Endodermal cell (in vitro differentiated cells): ENCODE measurements at regions not wholly inside any gene's neighbourhood (a gene's known extent, or its start where the extent isn't known, plus 50 kb on each side); places are given as distances from the start of the nearest gene placed in this dataset.

Experiments used
- DNase-seq: peaks from one replicate; pipeline ENCODE4 v3.0.0-alpha.2; 2017
- H3K27ac ChIP-seq: 2 replicates; pipeline ENCODE4 v1.5.1; 2013; ENCODE audit warnings: mild to moderate bottlenecking, low read depth, low read length, moderate library complexity
- H3K27me3 ChIP-seq: 2 replicates; pipeline ENCODE4 v1.6.1; 2013; ENCODE audit warnings: mild to moderate bottlenecking, low read length, moderate library complexity; ENCODE audit not compliant: insufficient read depth, control insufficient read depth, poor library complexity, severe bottlenecking
- H3K36me3 ChIP-seq: 2 replicates; pipeline ENCODE4 v1.7.0; 2013; ENCODE audit warnings: mild to moderate bottlenecking, low read length, moderate library complexity; ENCODE audit not compliant: control insufficient read depth, insufficient read depth
- H3K4me1 ChIP-seq: one replicate; pipeline ENCODE4 v1.7.0; 2013; ENCODE audit warnings: low read length; ENCODE audit not compliant: control insufficient read depth, insufficient read depth
- H3K4me3 ChIP-seq: 2 replicates; pipeline ENCODE4 v1.5.1; 2013; ENCODE audit warnings: mild to moderate bottlenecking, low read length, moderate library complexity
- H3K9ac ChIP-seq: 2 replicates; pipeline ENCODE4 v1.6.1; 2013; ENCODE audit warnings: mild to moderate bottlenecking, low read length, moderate library complexity; ENCODE audit not compliant: poor library complexity, severe bottlenecking; ENCODE audit errors: extremely low read depth
- H3K9me3 ChIP-seq: 2 replicates; pipeline ENCODE4 v1.6.1; 2013; ENCODE audit warnings: mild to moderate bottlenecking, low read length, moderate library complexity; ENCODE audit not compliant: control insufficient read depth
- H3K27ac Mint-ChIP-seq: 2 replicates; pipeline ENCODE4 v1.8.0; 2020; ENCODE audit warnings: mixed read lengths
- H3K27me3 Mint-ChIP-seq: 2 replicates; pipeline ENCODE4 v1.8.0; 2021; ENCODE audit warnings: mild to moderate bottlenecking, mixed read lengths; ENCODE audit not compliant: insufficient read depth
- H3K36me3 Mint-ChIP-seq: 2 replicates; pipeline ENCODE4 v1.8.0; 2020; ENCODE audit warnings: low read depth, mixed read lengths
- H3K4me1 Mint-ChIP-seq: 2 replicates; pipeline ENCODE4 v1.8.0; 2020; ENCODE audit warnings: mixed read lengths
- H3K4me3 Mint-ChIP-seq: 2 replicates; pipeline ENCODE4 v1.8.0; 2020; ENCODE audit warnings: mild to moderate bottlenecking, moderate library complexity, mixed read lengths
- H3K9me3 Mint-ChIP-seq: 2 replicates; pipeline ENCODE4 v1.8.0; 2020; ENCODE audit warnings: mild to moderate bottlenecking, mixed read lengths
- CTCF ChIP-seq: fragments of 200-600 bp; sonication (generic); conservative IDR thresholded peaks from 2 replicates; pipeline ENCODE4 v1.5.0; 2021; ENCODE audit warnings: antibody characterized with exemption, mild to moderate bottlenecking
- WGBS, 2 experiments: methylation state at CpG; one replicate each; pipeline versions ENCODE4 v1.1.5 to v1.1.7; 2013; ENCODE audit warnings: missing lambda C conversion rate in 2 of 2, mixed read lengths in 1 of 2; ENCODE audit not compliant: insufficient coverage in 1 of 2, insufficient read length in 1 of 2; 5-methylcytosine and 5-hydroxymethylcytosine counted together

GRCh38 chr2:167480986-167481309, 592.7 kb downstream of the XIRP2 start:
- Mint-ChIP-seq H3K36me3 (peaks cover 3% of the 10 kb centered on the region), H3K9me3 (no peaks in the 10 kb centered on the region), H3K27me3 (no peaks in the 10 kb centered on the region), H3K4me1 (peaks cover 4% of the 10 kb centered on the region), H3K27ac (no peak overlapping the region), H3K4me3 (no peak overlapping the region)
- Histone ChIP-seq H3K27me3 (no peaks in the 10 kb centered on the region), H3K36me3 (no peaks in the 10 kb centered on the region), H3K9ac (no peak overlapping the region), H3K9me3 (no peaks in the 10 kb centered on the region), H3K4me3 (no peak overlapping the region), H3K4me1 (peaks cover 3% of the 10 kb centered on the region), H3K27ac (no peak overlapping the region)
- no peak for TF ChIP-seq CTCF
- no peak for DNase-seq
- 83 to 84% methylated on average over 1 of the region's 2 CpGs for WGBS, 2 experiments

- Mint-ChIP-seq H3K9me3 (no peaks in the 10 kb centered on the region), H3K36me3 (peaks cover 3% of the 10 kb centered on the region)
- DNase-seq = peak; percentile 48
These were observed 592.1 kb downstream of the XIRP2 start for GRCh38 chr2:167480232-167480985.

GRCh38 chr2:167478196-167478595, 589.9 kb downstream of the XIRP2 start:
- Mint-ChIP-seq H3K4me1 (peaks cover 4% of the 10 kb centered on the region), H3K9me3 (no peaks in the 10 kb centered on the region), H3K36me3 (no peaks in the 10 kb centered on the region), H3K4me3 (no peak overlapping the region), H3K27ac (no peak overlapping the region), H3K27me3 (no peaks in the 10 kb centered on the region)
- Histone ChIP-seq H3K4me1 (peaks cover 3% of the 10 kb centered on the region), H3K36me3 (no peaks in the 10 kb centered on the region), H3K4me3 (no peak overlapping the region), H3K9me3 (no peaks in the 10 kb centered on the region), H3K27me3 (no peaks in the 10 kb centered on the region), H3K27ac (no peak overlapping the region), H3K9ac (no peak overlapping the region)
- no peak for TF ChIP-seq CTCF
- DNase-seq = no peak
- 87 to 92% methylated on average over 3 of the region's 3 CpGs for WGBS, 2 experiments

More at GRCh38 chr2:167480232-167480985, 592.1 kb downstream of the XIRP2 start:
- Histone ChIP-seq H3K27ac (no peak overlapping the region), H3K9ac (no peak overlapping the region), H3K36me3 (no peaks in the 10 kb centered on the region), H3K4me1 (peaks cover 3% of the 10 kb centered on the region), H3K4me3 (no peak overlapping the region), H3K27me3 (no peaks in the 10 kb centered on the region), H3K9me3 (no peaks in the 10 kb centered on the region)
- peak overlapping the region; percentile 9 for H3K27ac Mint-ChIP-seq
- TF ChIP-seq CTCF = no peak
- peaks cover 4% of the 10 kb centered on the region for H3K4me1 Mint-ChIP-seq
- H3K4me3 Mint-ChIP-seq = no peak overlapping the region
- H3K27me3 Mint-ChIP-seq = no peaks in the 10 kb centered on the region
- 87 to 88% methylated on average over 5 to 6 of the region's 6 CpGs for WGBS, 2 experiments
